Spinal cord (tissue), 9 donors: ENCODE measurements at regions not wholly inside any gene's neighbourhood (a gene's known extent, or its start where the extent isn't known, plus 50 kb on each side); places are given as distances from the start of the nearest gene placed in this dataset.

Source experiments
- DNase-seq, 6 donors: peaks; one replicate each; pipeline versions ENCODE4 v3.0.0 to v3.0.0-alpha.2; 2013 to 2015; ENCODE audit warnings: low spot score in 6 of 6, low read depth in 4 of 6
- H3K27ac ChIP-seq: one replicate; pipeline ENCODE4 v1.5.1; 2013; ENCODE audit warnings: low read depth, low read length, control low read depth
- H3K27me3 ChIP-seq: one replicate; pipeline ENCODE4 v1.6.1; 2013; ENCODE audit warnings: low read length; ENCODE audit not compliant: control insufficient read depth, insufficient read depth
- H3K36me3 ChIP-seq: one replicate; pipeline ENCODE4 v1.6.1; 2013; ENCODE audit warnings: low read length; ENCODE audit not compliant: control insufficient read depth, insufficient read depth
- H3K4me1 ChIP-seq: one replicate; pipeline ENCODE4 v1.6.1; 2013; ENCODE audit warnings: low read length; ENCODE audit not compliant: control insufficient read depth, insufficient read depth
- H3K4me3 ChIP-seq: one replicate; pipeline ENCODE4 v1.5.1; 2013; ENCODE audit warnings: low read depth, low read length, control low read depth
- H3K9me3 ChIP-seq: one replicate; pipeline ENCODE4 v1.6.1; 2013; ENCODE audit warnings: low read length; ENCODE audit not compliant: control insufficient read depth, insufficient read depth
- WGBS: methylation state at CpG from one replicate; pipeline ENCODE4 v1.1.5; 2013; ENCODE audit warnings: missing lambda C conversion rate; ENCODE audit not compliant: insufficient coverage; 5-methylcytosine and 5-hydroxymethylcytosine counted together
- donor health status: healthy.

GRCh38 chr5:145205546-145205945 is 629.6 kb downstream of the PRELID2 start:
- 71% methylated on average over 4 of the region's 4 CpGs for WGBS
- peak in 1 of 6 donors; percentile 79 for DNase-seq

DNA sequence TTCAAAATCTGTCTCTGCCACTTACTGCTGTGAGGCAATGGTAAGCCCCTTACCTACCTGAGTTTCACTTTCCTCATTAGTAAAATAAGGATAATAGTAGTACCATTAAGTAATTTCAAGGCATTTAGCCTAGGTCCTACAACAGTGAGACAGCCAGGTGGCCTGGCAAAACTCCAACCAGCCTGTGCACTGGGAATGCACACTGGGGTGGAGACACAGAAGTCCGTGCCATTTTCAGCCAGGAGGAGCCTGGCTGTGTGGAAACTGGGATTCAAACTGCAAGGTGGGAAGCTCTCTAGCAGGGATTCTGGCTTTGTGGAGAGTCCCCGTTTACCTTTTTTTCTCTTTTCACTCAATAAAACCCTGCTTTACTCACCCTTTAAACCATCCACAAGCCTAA is 630.4 kb downstream of the PRELID2 start:
- Histone ChIP-seq H3K4me1 (no peaks in the 10 kb centered on the region), H3K9me3 (peaks cover 2% of the 10 kb centered on the region), H3K27ac (no peak overlapping the region), H3K4me3 (no peak overlapping the region), H3K36me3 (no peaks in the 10 kb centered on the region), H3K27me3 (no peaks in the 10 kb centered on the region)
- DNase-seq: no peak
- 86% methylated on average over 2 of the region's 2 CpGs for WGBS

More at GRCh38 chr5:145205546-145205945, 629.6 kb downstream of the PRELID2 start:
- Histone ChIP-seq H3K4me1 (no peaks in the 10 kb centered on the region), H3K27ac (no peak overlapping the region), H3K9me3 (peaks cover 2% of the 10 kb centered on the region), H3K27me3 (no peaks in the 10 kb centered on the region), H3K4me3 (no peak overlapping the region), H3K36me3 (no peaks in the 10 kb centered on the region)

DNA sequence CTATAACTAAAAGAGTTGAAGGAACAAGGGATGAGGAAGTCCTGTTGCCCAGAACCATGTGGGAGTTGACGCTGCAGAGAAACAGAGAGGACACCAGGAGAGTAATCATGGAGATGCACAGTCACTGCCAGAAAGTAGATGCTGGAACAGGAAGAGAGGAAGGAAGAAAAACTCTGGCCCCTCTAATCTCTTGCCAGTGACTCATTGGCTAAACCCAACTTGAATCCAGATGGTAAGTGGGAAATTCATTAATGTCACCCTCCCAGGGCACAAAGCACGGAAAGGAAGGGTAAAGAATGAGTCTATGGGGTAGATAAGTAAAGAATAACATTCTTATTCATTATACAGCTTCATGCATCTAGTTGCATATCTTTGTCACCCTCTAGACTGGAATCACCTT is 631.9 kb downstream of the PRELID2 start:
- Histone ChIP-seq H3K27me3 (no peaks in the 10 kb centered on the region), H3K4me3 (no peak overlapping the region), H3K9me3 (no peaks in the 10 kb centered on the region), H3K27ac (no peak overlapping the region), H3K4me1 (no peaks in the 10 kb centered on the region), H3K36me3 (no peaks in the 10 kb centered on the region)
- 83% methylated on average over 1 of the region's 2 CpGs for WGBS
- DNase-seq: no peak

- Histone ChIP-seq H3K4me3 (no peak overlapping the region), H3K27me3 (no peaks in the 10 kb centered on the region), H3K36me3 (no peaks in the 10 kb centered on the region), H3K9me3 (no peaks in the 10 kb centered on the region), H3K4me1 (no peaks in the 10 kb centered on the region), H3K27ac (no peak overlapping the region)
- WGBS: 80% methylated on average over 1 of the region's 1 CpG
- peak in 2 of 6 donors; percentile 28 to 50 for DNase-seq
Observed at GRCh38 chr5:145198525-145199260, 636.4 kb downstream of the PRELID2 start.

GRCh38 chr5:145189746-145190145 is 645.4 kb downstream of the PRELID2 start:
- DNase-seq: peak in 1 of 6 donors; percentile 76
- H3K9me3 ChIP-seq: no peaks in the 10 kb centered on the region
- no peaks in the 10 kb centered on the region for H3K4me1 ChIP-seq
- WGBS: 61% methylated on average over 3 of the region's 4 CpGs
- H3K4me3 ChIP-seq: no peak overlapping the region
- no peaks in the 10 kb centered on the region for H3K36me3 ChIP-seq
- no peaks in the 10 kb centered on the region for H3K27me3 ChIP-seq
- H3K27ac ChIP-seq: no peak overlapping the region

GRCh38 chr5:145180371-145180770 is 654.8 kb downstream of the PRELID2 start:
- Histone ChIP-seq H3K27me3 (no peaks in the 10 kb centered on the region), H3K36me3 (no peaks in the 10 kb centered on the region), H3K9me3 (no peaks in the 10 kb centered on the region), H3K4me1 (no peaks in the 10 kb centered on the region), H3K4me3 (no peak overlapping the region), H3K27ac (no peak overlapping the region)
- 47% methylated on average over 2 of the region's 5 CpGs for WGBS
- DNase-seq: peak in 2 of 6 donors; percentile 33 to 87

DNA sequence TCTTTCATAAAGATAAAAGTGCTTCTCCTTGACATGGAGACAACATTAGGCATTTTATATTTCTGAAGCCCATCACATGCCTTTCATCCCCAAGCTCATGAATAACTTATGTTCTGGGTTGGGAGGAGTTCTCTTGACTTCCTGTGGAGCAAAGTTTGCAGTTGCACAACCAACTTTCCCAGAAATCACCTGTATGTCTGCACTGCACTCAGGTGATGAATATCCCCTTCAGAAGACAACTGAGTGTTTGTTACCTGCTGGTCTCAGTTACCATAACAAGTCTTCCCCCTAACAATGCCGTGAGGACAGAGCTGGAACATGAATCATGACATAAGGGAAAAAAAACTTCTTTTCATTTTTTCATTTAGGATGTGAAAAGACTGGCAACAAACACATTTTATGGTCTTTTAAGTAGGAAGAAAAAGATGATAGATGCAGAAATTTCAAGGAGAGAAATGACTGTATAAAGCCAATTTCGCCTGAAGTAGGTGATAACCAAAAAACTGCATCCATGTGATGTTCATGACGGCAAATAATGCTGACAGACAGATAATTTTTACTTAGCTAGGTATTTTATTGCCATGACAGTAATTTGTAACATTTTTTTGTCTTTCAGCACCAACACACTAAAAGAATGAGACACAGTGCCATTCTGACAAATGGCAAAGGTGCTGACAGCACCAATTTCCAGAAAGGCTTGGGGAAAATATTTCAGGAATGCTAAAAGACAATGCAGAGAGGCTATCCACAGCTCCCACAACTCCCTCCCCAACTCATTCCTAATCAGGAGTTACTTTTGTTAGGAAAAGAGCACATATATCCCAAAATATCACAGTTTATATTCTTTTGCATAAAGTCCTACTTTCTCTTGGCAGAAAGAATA is 656.3 kb downstream of the PRELID2 start:
- H3K27ac ChIP-seq: no peak overlapping the region

GRCh38 chr5:145176041-145176440 is 659.1 kb downstream of the PRELID2 start:
- Histone ChIP-seq H3K27ac (no peak overlapping the region), H3K27me3 (no peaks in the 10 kb centered on the region), H3K4me1 (no peaks in the 10 kb centered on the region), H3K36me3 (no peaks in the 10 kb centered on the region), H3K4me3 (no peak overlapping the region), H3K9me3 (no peaks in the 10 kb centered on the region)
- WGBS: 100% methylated on average over 1 of the region's 3 CpGs
- no peak for DNase-seq

More for the DNA sequence above, 656.3 kb downstream of the PRELID2 start:
- H3K36me3 ChIP-seq: no peaks in the 10 kb centered on the region
- no peaks in the 10 kb centered on the region for H3K9me3 ChIP-seq
- no peak for DNase-seq
- WGBS: no CpG with 5 or more reads among the region's 3 CpGs
- no peaks in the 10 kb centered on the region for H3K4me1 ChIP-seq
- H3K27me3 ChIP-seq: no peaks in the 10 kb centered on the region
- no peak overlapping the region for H3K4me3 ChIP-seq

- Histone ChIP-seq H3K27ac (no peak overlapping the region), H3K36me3 (no peaks in the 10 kb centered on the region), H3K4me1 (no peaks in the 10 kb centered on the region), H3K4me3 (no peak overlapping the region), H3K9me3 (no peaks in the 10 kb centered on the region), H3K27me3 (no peaks in the 10 kb centered on the region)
- WGBS: no CpG with 5 or more reads among the region's 5 CpGs
- peak in 1 of 6 donors; percentile 67 for DNase-seq
Observed at GRCh38 chr5:145166110-145166509, 669.0 kb downstream of the PRELID2 start.
